ENCODE measurements at regions not wholly inside any gene's neighbourhood (a gene's known extent, or its start where the extent isn't known, plus 50 kb on each side); places are given as distances from the start of the nearest gene placed in this dataset.

GRCh38 chr3:72041076-72041475 lies 256.1 kb upstream of the PROK2 start:
- H3K27me3 Mint-ChIP-seq (ENCODE audit: low read depth in 2 of 2): peaks cover 14 to 23% of the 10 kb centered on the region in 2 donors
- WGBS (ENCODE audit: insufficient coverage): 86% methylated on average over 4 of the region's 4 CpGs
- DNase-seq (no peak), ATAC-seq (no peak)
- H3K36me3 Mint-ChIP-seq: no peaks in the 10 kb centered on the region
- Histone ChIP-seq H3K27me3 (ENCODE audit: control insufficient read depth, insufficient read depth, low read length) (no peaks in the 10 kb centered on the region), H3K27ac (ENCODE audit: low read length) (no peak overlapping the region), H3K9me3 (ENCODE audit: control insufficient read depth, insufficient read depth, low read length) (no peaks in the 10 kb centered on the region), H3K4me1 (ENCODE audit: control insufficient read depth, insufficient read depth, low read length) (no peaks in the 10 kb centered on the region), H3K36me3 (ENCODE audit: control insufficient read depth, insufficient read depth, low read length) (no peaks in the 10 kb centered on the region), H3K4me3 (ENCODE audit: low read length) (no peak overlapping the region)
- peaks cover 3% of the 10 kb centered on the region in 2 donors for H3K9me3 Mint-ChIP-seq
- no peak for TF ChIP-seq CTCF (IDR thresholded peaks at IDR 0.05)
- no peak overlapping the region for H3K4me3 Mint-ChIP-seq
- intact Hi-C loops (cut with micrococcal nuclease): no loop called here
- H3K4me1 Mint-ChIP-seq: no peaks in the 10 kb centered on the region
- H3K27ac Mint-ChIP-seq: no peak overlapping the region

GRCh38 chr3:72039677-72040076 lies 254.7 kb upstream of the PROK2 start:
- Mint-ChIP-seq H3K4me3 (no peak overlapping the region), H3K27me3 (ENCODE audit: low read depth in 2 of 2) (peaks cover 14 to 30% of the 10 kb centered on the region in 2 donors), H3K36me3 (no peaks in the 10 kb centered on the region), H3K9me3 (peaks cover 3% of the 10 kb centered on the region in 2 donors), H3K27ac (no peak overlapping the region), H3K4me1 (no peaks in the 10 kb centered on the region)
- H3K27me3 ChIP-seq (ENCODE audit: control insufficient read depth, insufficient read depth, low read length): no peaks in the 10 kb centered on the region
- no peaks in the 10 kb centered on the region for H3K9me3 ChIP-seq (ENCODE audit: control insufficient read depth, insufficient read depth, low read length)
- DNase-seq: no peak
- no peaks in the 10 kb centered on the region for H3K4me1 ChIP-seq (ENCODE audit: control insufficient read depth, insufficient read depth, low read length)
- ATAC-seq: no peak
- H3K27ac ChIP-seq (ENCODE audit: low read length): no peak overlapping the region
- H3K36me3 ChIP-seq (ENCODE audit: control insufficient read depth, insufficient read depth, low read length): no peaks in the 10 kb centered on the region
- intact Hi-C loops (cut with micrococcal nuclease): no loop called here
- TF ChIP-seq CTCF (IDR thresholded peaks at IDR 0.05): no peak
- whole genome bisulfite sequencing (ENCODE audit: insufficient coverage): 78% methylated on average over 6 of the region's 6 CpGs
- no peak overlapping the region for H3K4me3 ChIP-seq (ENCODE audit: low read length)

- 90% methylated on average over 1 of the region's 1 CpG for WGBS (ENCODE audit: insufficient coverage)
Observed at GRCh38 chr3:72036899-72037298, 252.0 kb upstream of the PROK2 start.

More at GRCh38 chr3:72036899-72037298, 252.0 kb upstream of the PROK2 start:
- no peak for TF ChIP-seq CTCF (IDR thresholded peaks at IDR 0.05)
- H3K4me3 ChIP-seq (ENCODE audit: low read length): no peak overlapping the region
- no peaks in the 10 kb centered on the region for H3K4me1 Mint-ChIP-seq
- ATAC-seq (no peak), DNase-seq (no peak)
- intact Hi-C loops (cut with micrococcal nuclease): no loop called here
- no peaks in the 10 kb centered on the region for H3K27me3 ChIP-seq (ENCODE audit: control insufficient read depth, insufficient read depth, low read length)
- H3K4me3 Mint-ChIP-seq: no peak overlapping the region
- peaks cover 3% of the 10 kb centered on the region in 2 donors for H3K9me3 Mint-ChIP-seq
- peaks cover 14 to 30% of the 10 kb centered on the region in 2 donors for H3K27me3 Mint-ChIP-seq (ENCODE audit: low read depth in 2 of 2)
- H3K9me3 ChIP-seq (ENCODE audit: control insufficient read depth, insufficient read depth, low read length): no peaks in the 10 kb centered on the region
- H3K27ac ChIP-seq (ENCODE audit: low read length): no peak overlapping the region
- no peaks in the 10 kb centered on the region for H3K36me3 Mint-ChIP-seq
- no peaks in the 10 kb centered on the region for H3K4me1 ChIP-seq (ENCODE audit: control insufficient read depth, insufficient read depth, low read length)
- H3K36me3 ChIP-seq (ENCODE audit: control insufficient read depth, insufficient read depth, low read length): no peaks in the 10 kb centered on the region
- H3K27ac Mint-ChIP-seq: no peak overlapping the region
